ENCODE measurements at regions not wholly inside any gene's neighbourhood (a gene's known extent, or its start where the extent isn't known, plus 50 kb on each side); places are given as distances from the start of the nearest gene placed in this dataset.

- no peak for TF ChIP-seq CTCF (conservative IDR thresholded peaks at IDR 0.05)
- no peak for TF ChIP-seq ZFX (IDR thresholded peaks at IDR 0.05)
Measured at GRCh38 chr15:62868507-62868906, 174.0 kb upstream of the TPM1 start.
